K562 (cell line): ENCODE measurements at regions not wholly inside any gene's neighbourhood (a gene's known extent, or its start where the extent isn't known, plus 50 kb on each side); places are given as distances from the start of the nearest gene placed in this dataset.

Source experiments
- ATAC-seq: fragments of 200-7000 bp; cut with Tn5 transposase; 3 replicates; pipeline ENCODE4 v1.9.1; 2020; ENCODE audit warnings: moderate library complexity
- BruUV-seq: library from RNA; stranded (reverse); fragments of 400-500 nt; replicated peaks from 2 replicates; lab custom pipeline; 2021; lab: Mats Ljungman, UMichigan
- CTCF ChIA-PET: fragments of 300-600 bp; formaldehyde crosslinking; extraction: SDS; loops from one replicate; lab custom pipeline; 2021; ENCODE audit warnings: low intra/inter-chr PET ratio; lab: Yijun Ruan, JAX
- POLR2A ChIA-PET: fragments of 300-600, 350-650 bp; sonication (Branson Sonifier 250); formaldehyde crosslinking; extraction: SDS; loops from one replicate; lab custom pipeline; 2021; ENCODE audit warnings: antibody characterized with exemption, inconsistent platforms; lab: Yijun Ruan, JAX
- DNase-seq, 4 experiments: peaks; one replicate each; pipeline versions ENCODE4 v3.0.0 to v3.0.0-alpha.2; 2011 to 2018; ENCODE audit warnings: low spot score in 3 of 4, mixed read lengths in 3 of 4; ENCODE audit errors: extremely low read depth in 1 of 4
- FAIRE-seq: peaks from 2 replicates; lab custom pipeline; 2011; peaks lifted over from hg19 to GRCh38; lab: Jason Lieb, UNC
- H2AFZ ChIP-seq: 2 replicates; pipeline ENCODE4 v1.6.0; 2011; ENCODE audit warnings: low read depth, low read length, control low read depth, inconsistent platforms
- H3K27ac ChIP-seq: fragments of 200-600 bp; 3 replicates; pipeline ENCODE4 v1.8.0; 2011; ENCODE audit warnings: low read depth, mild to moderate bottlenecking, control low read depth, inconsistent platforms, low read length, moderate library complexity, mixed read lengths; ENCODE audit errors: extremely low read depth
- H3K27me3 ChIP-seq, 2 experiments: fragments of 300-600 bp in 1 of 2; 2 replicates in 1 of 2; 3 replicates in 1 of 2; pipeline versions ENCODE4 v1.6.0 to v1.8.0; 2011; ENCODE audit warnings: inconsistent platforms in 2 of 2, low read length in 2 of 2, mild to moderate bottlenecking in 1 of 2, mixed read lengths in 1 of 2, moderate library complexity in 1 of 2; ENCODE audit not compliant: control insufficient read depth in 2 of 2, insufficient read depth in 2 of 2
- H3K36me3 ChIP-seq: fragments of 300-600 bp; 3 replicates; pipeline ENCODE4 v1.8.0; 2011; ENCODE audit warnings: mild to moderate bottlenecking, low read length, inconsistent platforms; ENCODE audit not compliant: control insufficient read depth, insufficient read depth
- H3K4me1 ChIP-seq, 2 experiments: fragments of 200-600 bp in 1 of 2; replicated peaks in 1 of 2; 2 replicates in 1 of 2; 3 replicates in 1 of 2; pipeline versions ENCODE4 v1.5.1 to v1.8.0; 2011; ENCODE audit warnings: inconsistent platforms in 2 of 2, low read length in 2 of 2, mild to moderate bottlenecking in 1 of 2, mixed read lengths in 1 of 2, moderate library complexity in 1 of 2; ENCODE audit not compliant: control insufficient read depth in 2 of 2, insufficient read depth in 2 of 2
- H3K4me2 ChIP-seq: 2 replicates; pipeline ENCODE4 v1.6.1; 2011; ENCODE audit warnings: low read length, control low read depth, inconsistent platforms, mixed read lengths; ENCODE audit not compliant: insufficient read depth
- H3K4me3 ChIP-seq: fragments of 200-600 bp; sonication (generic), shearing (Covaris generic); 2 replicates; pipeline ENCODE4 v1.5.1; 2016; ENCODE audit warnings: control low read depth, inconsistent platforms
- H3K79me2 ChIP-seq: fragments of 200-600 bp; 3 replicates; pipeline ENCODE4 v1.8.0; 2011; ENCODE audit warnings: low read length, inconsistent platforms; ENCODE audit not compliant: control insufficient read depth, insufficient read depth
- H3K9ac ChIP-seq, 2 experiments: 2 replicates each; pipeline versions ENCODE4 v1.6.0 to v1.6.1; 2011; ENCODE audit warnings: low read depth in 2 of 2, low read length in 2 of 2, control low read depth in 1 of 2, inconsistent platforms in 1 of 2, mild to moderate bottlenecking in 1 of 2, mixed read lengths in 1 of 2; ENCODE audit not compliant: insufficient read depth in 1 of 2
- H3K9me1 ChIP-seq: one replicate; pipeline ENCODE4 v1.6.0; 2011; ENCODE audit warnings: inconsistent platforms, mild to moderate bottlenecking, low read length, moderate library complexity; ENCODE audit not compliant: control insufficient read depth, insufficient read depth
- H3K9me3 ChIP-seq: replicated peaks from 2 replicates; pipeline ENCODE4 v1.5.1; 2011; ENCODE audit warnings: low read depth, low read length, inconsistent platforms; ENCODE audit not compliant: control insufficient read depth, insufficient read depth
- H4K20me1 ChIP-seq: replicated peaks from 2 replicates; pipeline ENCODE4 v1.6.1; 2011; ENCODE audit warnings: low read length, inconsistent platforms, mixed read lengths; ENCODE audit not compliant: control insufficient read depth, insufficient read depth
- ADNP ChIP-seq: fragments of 200-800 bp; sonication (Bioruptor generic); IDR thresholded peaks from 2 replicates; pipeline ENCODE4 v1.6.1; 2016; ENCODE audit warnings: missing genetic modification characterization, missing compliant biosample characterization
- CREB1 ChIP-seq, 2 experiments: sonication (generic) in 1 of 2; formaldehyde crosslinking in 1 of 2; IDR thresholded peaks; 2 replicates each; pipeline versions ENCODE4 v1.6.1 to v1.8.0; 2012 to 2022; ENCODE audit warnings: inconsistent platforms in 1 of 2, mild to moderate bottlenecking in 1 of 2, missing genetic modification reagents in 1 of 2, moderate library complexity in 1 of 2
- FOSL1 ChIP-seq: fragments of 200-800 bp; sonication (Bioruptor generic); conservative IDR thresholded peaks from 2 replicates; pipeline ENCODE4 v1.6.1; 2016; ENCODE audit warnings: missing genetic modification characterization, missing compliant biosample characterization
- HOXB6 ChIP-seq: fragments of 250-450 bp; sonication (Bioruptor Pico); IDR thresholded peaks from 2 replicates; pipeline ENCODE4 v1.5.1; 2022; ENCODE audit warnings: mild to moderate bottlenecking, borderline replicate concordance
- MCM2 ChIP-seq: fragments of 450-650 bp; IDR thresholded peaks from 2 replicates; pipeline ENCODE4 v1.6.1; 2017; ENCODE audit warnings: low read depth, mild to moderate bottlenecking
- NBN ChIP-seq: fragments of 450-650 bp; IDR thresholded peaks from 2 replicates; pipeline ENCODE4 v1.6.1; 2016; ENCODE audit warnings: low read depth, mild to moderate bottlenecking
- NFXL1 ChIP-seq: fragments of 450-650 bp; formaldehyde crosslinking; IDR thresholded peaks from 2 replicates; pipeline ENCODE4 v1.4.0; 2021; ENCODE audit warnings: mild to moderate bottlenecking
- RNF2 ChIP-seq: sonication (generic); IDR thresholded peaks from 2 replicates; pipeline ENCODE4 v1.6.1; 2016
- SRF ChIP-seq, 2 experiments: fragments of 250-450, 450-650 bp in 1 of 2; sonication (Bioruptor Pico) in 1 of 2; sonication (generic) in 1 of 2; formaldehyde crosslinking; IDR thresholded peaks; 2 replicates each; pipeline versions ENCODE4 v1.5.0 to v1.5.1; 2020 to 2022; ENCODE audit warnings: mild to moderate bottlenecking in 1 of 2, missing genetic modification reagents in 1 of 2
- ZFP30 ChIP-seq: fragments of 250-450 bp; sonication (Bioruptor Pico); IDR thresholded peaks from 2 replicates; pipeline ENCODE4 v1.8.0; 2022; ENCODE audit warnings: moderate library complexity, mild to moderate bottlenecking, inconsistent platforms, borderline replicate concordance
- WGBS: fragments of 100-300 bp; shearing (Covaris generic); methylation state at CpG from one replicate; pipeline ENCODE4 v1.1.6; 2016; ENCODE audit warnings: low coverage, mixed read lengths; ENCODE audit not compliant: insufficient coverage; ENCODE audit errors: missing lambda C conversion rate; 5-methylcytosine and 5-hydroxymethylcytosine counted together
- in situ Hi-C: fragments of 300-500 bp; cut with MboI; formaldehyde crosslinking; loops from 4 replicates; pipeline ENCODE4 v1.15.0; 2018; ENCODE audit warnings: inconsistent platforms, mixed read lengths
- intact Hi-C: fragments of 100-400 bp; cut with micrococcal nuclease; formaldehyde crosslinking; loops from 2 replicates; pipeline ENCODE4 v1.14.2; 2022
- TF ChIP-seq, protein P1 (sequence below): fragments of 250-450 bp; sonication (Bioruptor Pico); IDR thresholded peaks from 2 replicates; pipeline ENCODE4 v1.4.0; 2020

DNA sequence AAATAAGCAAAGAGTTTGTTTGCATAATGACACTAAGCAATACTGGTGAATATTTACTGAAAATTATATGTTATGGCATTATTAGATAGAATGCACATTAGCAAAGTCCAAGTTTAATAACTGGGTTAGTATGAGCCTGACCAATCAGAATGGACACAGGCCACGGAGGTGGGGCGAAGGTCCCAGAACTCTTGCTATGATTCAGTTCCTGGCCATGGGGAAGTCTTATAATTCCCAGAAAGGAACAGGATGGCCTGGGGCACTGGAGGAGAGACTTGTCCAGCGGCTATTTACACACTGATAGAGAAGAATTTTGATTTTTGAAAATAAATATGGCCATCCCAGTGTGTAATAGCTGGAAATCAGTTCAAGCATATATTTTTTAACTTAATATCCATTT lies 372.0 kb downstream of the EFNB2 start (continued):
- TF ChIP-seq MCM2 (no peak), HOXB6 (no peak)
- TF ChIP-seq, protein P1, sequence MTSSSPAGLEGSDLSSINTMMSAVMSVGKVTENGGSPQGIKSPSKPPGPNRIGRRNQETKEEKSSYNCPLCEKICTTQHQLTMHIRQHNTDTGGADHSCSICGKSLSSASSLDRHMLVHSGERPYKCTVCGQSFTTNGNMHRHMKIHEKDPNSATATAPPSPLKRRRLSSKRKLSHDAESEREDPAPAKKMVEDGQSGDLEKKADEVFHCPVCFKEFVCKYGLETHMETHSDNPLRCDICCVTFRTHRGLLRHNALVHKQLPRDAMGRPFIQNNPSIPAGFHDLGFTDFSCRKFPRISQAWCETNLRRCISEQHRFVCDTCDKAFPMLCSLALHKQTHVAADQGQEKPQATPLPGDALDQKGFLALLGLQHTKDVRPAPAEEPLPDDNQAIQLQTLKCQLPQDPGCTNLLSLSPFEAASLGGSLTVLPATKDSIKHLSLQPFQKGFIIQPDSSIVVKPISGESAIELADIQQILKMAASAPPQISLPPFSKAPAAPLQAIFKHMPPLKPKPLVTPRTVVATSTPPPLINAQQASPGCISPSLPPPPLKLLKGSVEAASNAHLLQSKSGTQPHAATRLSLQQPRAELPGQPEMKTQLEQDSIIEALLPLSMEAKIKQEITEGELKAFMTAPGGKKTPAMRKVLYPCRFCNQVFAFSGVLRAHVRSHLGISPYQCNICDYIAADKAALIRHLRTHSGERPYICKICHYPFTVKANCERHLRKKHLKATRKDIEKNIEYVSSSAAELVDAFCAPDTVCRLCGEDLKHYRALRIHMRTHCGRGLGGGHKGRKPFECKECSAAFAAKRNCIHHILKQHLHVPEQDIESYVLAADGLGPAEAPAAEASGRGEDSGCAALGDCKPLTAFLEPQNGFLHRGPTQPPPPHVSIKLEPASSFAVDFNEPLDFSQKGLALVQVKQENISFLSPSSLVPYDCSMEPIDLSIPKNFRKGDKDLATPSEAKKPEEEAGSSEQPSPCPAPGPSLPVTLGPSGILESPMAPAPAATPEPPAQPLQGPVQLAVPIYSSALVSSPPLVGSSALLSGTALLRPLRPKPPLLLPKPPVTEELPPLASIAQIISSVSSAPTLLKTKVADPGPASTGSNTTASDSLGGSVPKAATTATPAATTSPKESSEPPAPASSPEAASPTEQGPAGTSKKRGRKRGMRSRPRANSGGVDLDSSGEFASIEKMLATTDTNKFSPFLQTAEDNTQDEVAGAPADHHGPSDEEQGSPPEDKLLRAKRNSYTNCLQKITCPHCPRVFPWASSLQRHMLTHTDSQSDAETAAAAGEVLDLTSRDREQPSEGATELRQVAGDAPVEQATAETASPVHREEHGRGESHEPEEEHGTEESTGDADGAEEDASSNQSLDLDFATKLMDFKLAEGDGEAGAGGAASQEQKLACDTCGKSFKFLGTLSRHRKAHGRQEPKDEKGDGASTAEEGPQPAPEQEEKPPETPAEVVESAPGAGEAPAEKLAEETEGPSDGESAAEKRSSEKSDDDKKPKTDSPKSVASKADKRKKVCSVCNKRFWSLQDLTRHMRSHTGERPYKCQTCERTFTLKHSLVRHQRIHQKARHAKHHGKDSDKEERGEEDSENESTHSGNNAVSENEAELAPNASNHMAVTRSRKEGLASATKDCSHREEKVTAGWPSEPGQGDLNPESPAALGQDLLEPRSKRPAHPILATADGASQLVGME (CRISPR knock-in tag), result no peak

DNA sequence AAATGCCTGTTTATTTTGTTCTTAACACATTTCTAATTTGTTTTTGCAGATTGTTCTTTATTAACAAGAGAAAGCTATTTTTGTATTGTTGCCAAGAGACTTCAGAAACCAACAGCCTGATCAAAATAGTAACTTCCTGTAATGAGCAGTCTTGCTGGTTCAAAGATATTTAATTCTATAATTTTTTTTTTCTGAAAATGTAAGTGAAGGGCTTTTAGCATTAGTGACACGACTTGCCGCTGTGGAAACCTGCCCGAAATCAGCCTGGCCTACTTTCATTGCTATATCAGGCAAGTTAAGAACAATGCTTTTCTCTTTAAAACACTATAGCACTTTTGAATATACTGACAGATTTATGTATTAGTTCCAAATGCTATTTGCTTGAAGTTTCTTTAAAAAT lies 374.3 kb downstream of the EFNB2 start:
- no TSS peak for BruUV-seq
- ChIA-PET POLR2A (no interaction called here), CTCF (no interaction called here)
- no peaks in the 10 kb centered on the region for H3K79me2 ChIP-seq
- DNase-seq (no peak), ATAC-seq (no peak), FAIRE-seq (no peak)
- H3K36me3 ChIP-seq, result no peaks in the 10 kb centered on the region
- no peak overlapping the region for H2AFZ ChIP-seq
- H3K4me1 ChIP-seq, result no peaks in the 10 kb centered on the region
- no peaks in the 10 kb centered on the region for H4K20me1 ChIP-seq
- in situ Hi-C loops (no loop called here), intact Hi-C loops (no loop called here)
- H3K9ac ChIP-seq, result no peak overlapping the region
- no peaks in the 10 kb centered on the region for H3K9me3 ChIP-seq
- H3K4me3 ChIP-seq, result no peak overlapping the region
- H3K4me2 ChIP-seq, result no peak overlapping the region
- H3K27me3 ChIP-seq, result no peaks in the 10 kb centered on the region
- no peaks in the 10 kb centered on the region for H3K9me1 ChIP-seq
- H3K27ac ChIP-seq, result no peak overlapping the region
- 0% methylated on average over 3 of the region's 3 CpGs for WGBS
- no peak for TF ChIP-seq ZFP30 (CRISPR knock-in tag)
- TF ChIP-seq ADNP (tag), result no peak
- TF ChIP-seq CREB1 (IDR thresholded peaks at IDR 0.05), result no peak
- TF ChIP-seq CREB1 (CRISPR knock-in tag; IDR thresholded peaks at IDR 0.05), result no peak
- TF ChIP-seq RNF2, result no peak
- TF ChIP-seq, protein P1 (CRISPR knock-in tag), result no peak
- TF ChIP-seq FOSL1, result no peak
- TF ChIP-seq NBN, result no peak
- TF ChIP-seq SRF (CRISPR knock-in tag; IDR thresholded peaks at IDR 0.05), result no peak
- TF ChIP-seq NFXL1 (CRISPR knock-in tag), result no peak
